Endodermal cell (in vitro differentiated cells): ENCODE measurements at regions not wholly inside any gene's neighbourhood (a gene's known extent, or its start where the extent isn't known, plus 50 kb on each side); places are given as distances from the start of the nearest gene placed in this dataset.

Source experiments
- DNase-seq: peaks from one replicate; pipeline ENCODE4 v3.0.0-alpha.2; 2017
- H3K27ac ChIP-seq: 2 replicates; pipeline ENCODE4 v1.5.1; 2013; ENCODE audit warnings: mild to moderate bottlenecking, low read depth, low read length, moderate library complexity
- H3K27me3 ChIP-seq: 2 replicates; pipeline ENCODE4 v1.6.1; 2013; ENCODE audit warnings: mild to moderate bottlenecking, low read length, moderate library complexity; ENCODE audit not compliant: insufficient read depth, control insufficient read depth, poor library complexity, severe bottlenecking
- H3K36me3 ChIP-seq: 2 replicates; pipeline ENCODE4 v1.7.0; 2013; ENCODE audit warnings: mild to moderate bottlenecking, low read length, moderate library complexity; ENCODE audit not compliant: control insufficient read depth, insufficient read depth
- H3K4me1 ChIP-seq: one replicate; pipeline ENCODE4 v1.7.0; 2013; ENCODE audit warnings: low read length; ENCODE audit not compliant: control insufficient read depth, insufficient read depth
- H3K4me3 ChIP-seq: 2 replicates; pipeline ENCODE4 v1.5.1; 2013; ENCODE audit warnings: mild to moderate bottlenecking, low read length, moderate library complexity
- H3K9ac ChIP-seq: 2 replicates; pipeline ENCODE4 v1.6.1; 2013; ENCODE audit warnings: mild to moderate bottlenecking, low read length, moderate library complexity; ENCODE audit not compliant: poor library complexity, severe bottlenecking; ENCODE audit errors: extremely low read depth
- H3K9me3 ChIP-seq: 2 replicates; pipeline ENCODE4 v1.6.1; 2013; ENCODE audit warnings: mild to moderate bottlenecking, low read length, moderate library complexity; ENCODE audit not compliant: control insufficient read depth
- H3K27ac Mint-ChIP-seq: 2 replicates; pipeline ENCODE4 v1.8.0; 2020; ENCODE audit warnings: mixed read lengths
- H3K27me3 Mint-ChIP-seq: 2 replicates; pipeline ENCODE4 v1.8.0; 2021; ENCODE audit warnings: mild to moderate bottlenecking, mixed read lengths; ENCODE audit not compliant: insufficient read depth
- H3K36me3 Mint-ChIP-seq: 2 replicates; pipeline ENCODE4 v1.8.0; 2020; ENCODE audit warnings: low read depth, mixed read lengths
- H3K4me1 Mint-ChIP-seq: 2 replicates; pipeline ENCODE4 v1.8.0; 2020; ENCODE audit warnings: mixed read lengths
- H3K4me3 Mint-ChIP-seq: 2 replicates; pipeline ENCODE4 v1.8.0; 2020; ENCODE audit warnings: mild to moderate bottlenecking, moderate library complexity, mixed read lengths
- H3K9me3 Mint-ChIP-seq: 2 replicates; pipeline ENCODE4 v1.8.0; 2020; ENCODE audit warnings: mild to moderate bottlenecking, mixed read lengths
- CTCF ChIP-seq: fragments of 200-600 bp; sonication (generic); conservative IDR thresholded peaks from 2 replicates; pipeline ENCODE4 v1.5.0; 2021; ENCODE audit warnings: antibody characterized with exemption, mild to moderate bottlenecking
- WGBS, 2 experiments: methylation state at CpG; one replicate each; pipeline versions ENCODE4 v1.1.5 to v1.1.7; 2013; ENCODE audit warnings: missing lambda C conversion rate in 2 of 2, mixed read lengths in 1 of 2; ENCODE audit not compliant: insufficient coverage in 1 of 2, insufficient read length in 1 of 2; 5-methylcytosine and 5-hydroxymethylcytosine counted together

- H3K4me3 ChIP-seq, result no peak overlapping the region
- no peaks in the 10 kb centered on the region for H3K4me1 Mint-ChIP-seq
These were observed 49.9 kb upstream of the HSPA9 start for GRCh38 chr5:138625134-138625533.

More at GRCh38 chr5:138625134-138625533, 49.9 kb upstream of the HSPA9 start:
- no peak for DNase-seq
- H3K4me1 ChIP-seq, result no peaks in the 10 kb centered on the region
- H3K36me3 Mint-ChIP-seq, result no peaks in the 10 kb centered on the region
- WGBS, 2 experiments, result 94 to 97% methylated on average over 4 to 6 of the region's 6 CpGs
- H3K27ac Mint-ChIP-seq, result no peak overlapping the region
- H3K36me3 ChIP-seq, result no peaks in the 10 kb centered on the region
- no peak overlapping the region for H3K9ac ChIP-seq
- no peak overlapping the region for H3K27ac ChIP-seq
- no peaks in the 10 kb centered on the region for H3K9me3 Mint-ChIP-seq
- H3K4me3 Mint-ChIP-seq, result no peak overlapping the region
- no peak for TF ChIP-seq CTCF
- H3K27me3 ChIP-seq, result no peaks in the 10 kb centered on the region
- no peaks in the 10 kb centered on the region for H3K27me3 Mint-ChIP-seq
- no peaks in the 10 kb centered on the region for H3K9me3 ChIP-seq
